HepG2 (cell line): ENCODE measurements at regions not wholly inside any gene's neighbourhood (a gene's known extent, or its start where the extent isn't known, plus 50 kb on each side); places are given as distances from the start of the nearest gene placed in this dataset.

Experiments
- ATF3 ChIP-seq: sonication (generic); formaldehyde crosslinking; IDR thresholded peaks from 2 replicates; pipeline ENCODE4 v1.4.0; 2020; ENCODE audit warnings: missing genetic modification reagents
- ATF4 ChIP-seq, 2 experiments: fragments of 450-650 bp in 1 of 2; sonication (generic) in 1 of 2; formaldehyde crosslinking; IDR thresholded peaks; 2 replicates each; pipeline versions ENCODE4 v1.5.0 to v1.8.0; 2020 to 2022; ENCODE audit warnings: mild to moderate bottlenecking in 1 of 2, missing genetic modification reagents in 1 of 2
- CSRNP1 ChIP-seq: sonication (generic); formaldehyde crosslinking; IDR thresholded peaks from 2 replicates; pipeline ENCODE4 v1.8.1; 2023; ENCODE audit warnings: mild to moderate bottlenecking, missing genetic modification reagents
- EHMT2 ChIP-seq: fragments of 200-600 bp; sonication (generic); IDR thresholded peaks from 2 replicates; pipeline ENCODE4 v1.7.0; 2017; ENCODE audit warnings: antibody characterized with exemption, low read depth, low read length, borderline replicate concordance
- FOXA1 ChIP-seq, 2 experiments: fragments of 450-650 bp in 1 of 2; sonication (generic) in 1 of 2; formaldehyde crosslinking in 1 of 2; IDR thresholded peaks; 2 replicates each; pipeline versions ENCODE4 v1.4.0 to v1.6.1; 2016 to 2020; ENCODE audit warnings: missing genetic modification reagents in 1 of 2
- GZF1 ChIP-seq: sonication (generic); formaldehyde crosslinking; IDR thresholded peaks from 2 replicates; pipeline ENCODE4 v1.5.1; 2020; ENCODE audit warnings: mild to moderate bottlenecking, missing genetic modification reagents
- HOXA5 ChIP-seq: sonication (generic); formaldehyde crosslinking; IDR thresholded peaks from 2 replicates; pipeline ENCODE4 v1.4.0; 2020; ENCODE audit warnings: missing genetic modification reagents
- ISX ChIP-seq: sonication (generic); formaldehyde crosslinking; conservative IDR thresholded peaks from 2 replicates; pipeline ENCODE4 v1.5.0; 2020; ENCODE audit warnings: missing genetic modification reagents
- NFKB2 ChIP-seq: sonication (generic); formaldehyde crosslinking; IDR thresholded peaks from 2 replicates; pipeline ENCODE4 v1.4.0; 2020; ENCODE audit warnings: missing genetic modification reagents, borderline replicate concordance
- RXRA ChIP-seq: sonication (generic); formaldehyde crosslinking; IDR thresholded peaks from 2 replicates; pipeline ENCODE4 v1.5.1; 2020; ENCODE audit warnings: missing genetic modification reagents
- SMAD1 ChIP-seq: sonication (generic); formaldehyde crosslinking; IDR thresholded peaks from 2 replicates; pipeline ENCODE4 v1.4.0; 2020; ENCODE audit warnings: missing genetic modification reagents, low read depth, mild to moderate bottlenecking, borderline replicate concordance
- SMAD9 ChIP-seq: sonication (generic); formaldehyde crosslinking; IDR thresholded peaks from 2 replicates; pipeline ENCODE4 v1.5.1; 2020; ENCODE audit warnings: mild to moderate bottlenecking, missing genetic modification reagents
- SP2 ChIP-seq: sonication (generic); formaldehyde crosslinking; IDR thresholded peaks from 2 replicates; pipeline ENCODE4 v1.5.1; 2020; ENCODE audit warnings: mild to moderate bottlenecking, missing genetic modification reagents
- STAG1 ChIP-seq: sonication (generic); formaldehyde crosslinking; IDR thresholded peaks from 2 replicates; pipeline ENCODE4 v1.4.0; 2020; ENCODE audit warnings: missing genetic modification reagents
- TBX2 ChIP-seq: sonication (generic); formaldehyde crosslinking; IDR thresholded peaks from 2 replicates; pipeline ENCODE4 v1.5.0; 2020; ENCODE audit warnings: missing genetic modification reagents, mild to moderate bottlenecking, borderline replicate concordance
- THAP11 ChIP-seq: IDR thresholded peaks from 2 replicates; pipeline ENCODE4 v1.6.1; 2016; ENCODE audit warnings: missing biosample characterization, missing genetic modification reagents
- ZFP62 ChIP-seq: sonication (generic); formaldehyde crosslinking; IDR thresholded peaks from 2 replicates; pipeline ENCODE4 v1.4.0; 2020; ENCODE audit warnings: missing genetic modification reagents
- ZHX1 ChIP-seq: sonication (generic); formaldehyde crosslinking; IDR thresholded peaks from 2 replicates; pipeline ENCODE4 v1.8.1; 2022; ENCODE audit warnings: low read depth, mild to moderate bottlenecking, missing genetic modification reagents
- ZKSCAN8 ChIP-seq: IDR thresholded peaks from 2 replicates; pipeline ENCODE4 v1.6.1; 2016; ENCODE audit warnings: borderline replicate concordance, missing genetic modification reagents, missing compliant biosample characterization
- ZNF296 ChIP-seq: sonication (generic); formaldehyde crosslinking; conservative IDR thresholded peaks from 2 replicates; pipeline ENCODE4 v1.5.0; 2020; ENCODE audit warnings: mild to moderate bottlenecking, missing genetic modification reagents
- ZNF441 ChIP-seq: sonication (generic); formaldehyde crosslinking; IDR thresholded peaks from 2 replicates; pipeline ENCODE4 v1.7.0; 2021; ENCODE audit warnings: missing genetic modification reagents, borderline replicate concordance
- ZNF468 ChIP-seq: sonication (generic); formaldehyde crosslinking; IDR thresholded peaks from 2 replicates; pipeline ENCODE4 v1.8.0; 2022; ENCODE audit warnings: mild to moderate bottlenecking, moderate library complexity, missing genetic modification reagents
- ZNF552 ChIP-seq: sonication (generic); formaldehyde crosslinking; IDR thresholded peaks from 2 replicates; pipeline ENCODE4 v1.9.0; 2022; ENCODE audit warnings: missing genetic modification reagents, mild to moderate bottlenecking, borderline replicate concordance
- ZNF616 ChIP-seq: sonication (generic); formaldehyde crosslinking; IDR thresholded peaks from 2 replicates; pipeline ENCODE4 v1.5.0; 2020; ENCODE audit warnings: low read depth, mild to moderate bottlenecking, missing genetic modification reagents
- ZNF850 ChIP-seq: sonication (generic); formaldehyde crosslinking; conservative IDR thresholded peaks from 2 replicates; pipeline ENCODE4 v1.9.0; 2021; ENCODE audit warnings: mild to moderate bottlenecking, missing genetic modification reagents

- TF ChIP-seq ZNF850 (CRISPR knock-in tag) (no peak), ZNF552 (CRISPR knock-in tag) (no peak), ATF4 (CRISPR knock-in tag; IDR thresholded peaks at IDR 0.05) (no peak), THAP11 (peak; percentile 41; the same call in 1 of the 2 replicates), ZNF616 (CRISPR knock-in tag) (0 out of 2 replicates have a peak, but pooled peaks have one; percentile 59), ISX (no peak), CSRNP1 (CRISPR knock-in tag) (no peak), ATF3 (CRISPR knock-in tag) (no peak), GZF1 (CRISPR knock-in tag) (peak; percentile 91; the same call in 1 of the 2 replicates), RXRA (peak; percentile 23; the same call in 1 of the 2 replicates), NFKB2 (CRISPR knock-in tag) (no peak), EHMT2 (no peak), ZFP62 (no peak), HOXA5 (CRISPR knock-in tag) (no peak), ZHX1 (CRISPR knock-in tag) (no peak), ZNF441 (CRISPR knock-in tag) (0 out of 2 replicates have a peak, but pooled peaks have one; percentile 29), FOXA1 (IDR thresholded peaks at IDR 0.05) (no peak), FOXA1 (CRISPR knock-in tag; IDR thresholded peaks at IDR 0.05) (no peak), TBX2 (CRISPR knock-in tag) (peak; percentile 67; the same call in 1 of the 2 replicates), SMAD1 (0 out of 2 replicates have a peak, but pooled peaks have one; percentile 51), SMAD9 (CRISPR knock-in tag) (no peak), ZNF468 (CRISPR knock-in tag) (no peak), SP2 (no peak), STAG1 (peak; percentile 31; the same call in 1 of the 2 replicates), ZNF296 (CRISPR knock-in tag) (no peak), ZKSCAN8 (peak; percentile 50; the same call in 1 of the 2 replicates)
Measured at GRCh38 chr3:126267169-126267975, 87.0 kb upstream of the ALDH1L1 start (continued).
